OCI-LY3 (cell line): ENCODE measurements at regions not wholly inside any gene's neighbourhood (a gene's known extent, or its start where the extent isn't known, plus 50 kb on each side); places are given as distances from the start of the nearest gene placed in this dataset.

Experiments used
- EZH2phosphoT487 ChIP-seq: fragments of 200-600 bp; shearing (Covaris generic); IDR thresholded peaks from 2 replicates; pipeline ENCODE4 v1.6.1; 2018; ENCODE audit warnings: antibody characterized with exemption, mixed run types, low read depth
- TF ChIP-seq, protein P1 (sequence below): fragments of 200-600, 300-600 bp; sonication (generic); IDR thresholded peaks from 2 replicates; pipeline ENCODE4 v1.5.1; 2014; ENCODE audit warnings: antibody characterized with exemption, low read length, low read depth

DNA sequence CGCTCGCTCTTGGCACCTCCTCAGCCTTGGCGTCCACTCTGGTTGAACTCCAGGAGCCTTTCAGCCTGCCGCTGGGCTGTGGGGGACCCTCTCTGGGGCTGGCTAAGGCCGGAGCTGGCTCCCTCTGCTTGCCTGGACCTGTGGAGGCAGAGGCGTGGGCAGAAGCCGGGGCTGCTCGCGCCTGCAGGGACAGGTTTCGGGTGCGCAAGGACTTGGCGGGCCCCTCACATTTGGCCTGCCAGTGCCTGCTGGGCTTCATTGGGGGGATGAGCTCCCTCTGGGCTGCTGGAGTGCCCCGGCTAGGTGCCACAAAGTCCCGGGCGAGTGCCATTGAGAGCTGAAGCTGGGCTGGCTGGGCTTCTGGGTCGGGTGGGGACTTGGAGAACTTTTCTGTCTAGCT is 371.7 kb downstream of the FAM133A start:
- TF ChIP-seq, protein P1, sequence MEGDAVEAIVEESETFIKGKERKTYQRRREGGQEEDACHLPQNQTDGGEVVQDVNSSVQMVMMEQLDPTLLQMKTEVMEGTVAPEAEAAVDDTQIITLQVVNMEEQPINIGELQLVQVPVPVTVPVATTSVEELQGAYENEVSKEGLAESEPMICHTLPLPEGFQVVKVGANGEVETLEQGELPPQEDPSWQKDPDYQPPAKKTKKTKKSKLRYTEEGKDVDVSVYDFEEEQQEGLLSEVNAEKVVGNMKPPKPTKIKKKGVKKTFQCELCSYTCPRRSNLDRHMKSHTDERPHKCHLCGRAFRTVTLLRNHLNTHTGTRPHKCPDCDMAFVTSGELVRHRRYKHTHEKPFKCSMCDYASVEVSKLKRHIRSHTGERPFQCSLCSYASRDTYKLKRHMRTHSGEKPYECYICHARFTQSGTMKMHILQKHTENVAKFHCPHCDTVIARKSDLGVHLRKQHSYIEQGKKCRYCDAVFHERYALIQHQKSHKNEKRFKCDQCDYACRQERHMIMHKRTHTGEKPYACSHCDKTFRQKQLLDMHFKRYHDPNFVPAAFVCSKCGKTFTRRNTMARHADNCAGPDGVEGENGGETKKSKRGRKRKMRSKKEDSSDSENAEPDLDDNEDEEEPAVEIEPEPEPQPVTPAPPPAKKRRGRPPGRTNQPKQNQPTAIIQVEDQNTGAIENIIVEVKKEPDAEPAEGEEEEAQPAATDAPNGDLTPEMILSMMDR: no peak
- TF ChIP-seq EZH2phosphoT487: no peak
